ENCODE measurements at regions not wholly inside any gene's neighbourhood (a gene's known extent, or its start where the extent isn't known, plus 50 kb on each side); places are given as distances from the start of the nearest gene placed in this dataset.
A peak's percentile ranks its signal among the peaks of the same experiment; 100 is the strongest.
"Not testable (repeated sequence)": the region's sequence is repeated elsewhere in the genome, so short reads cannot be mapped to it uniquely, and the experiment has no call there.

- no peak for DNase-seq
Observed at GRCh38 chr15:93413745-93414144, 324.7 kb upstream of the RGMA start.

- DNase-seq, result no peak
Observed at GRCh38 chr15:93399121-93399520, 310.1 kb upstream of the RGMA start.

GRCh38 chr15:93389211-93389610 lies 300.2 kb upstream of the RGMA start:
- DNase-seq, result no peak

DNA sequence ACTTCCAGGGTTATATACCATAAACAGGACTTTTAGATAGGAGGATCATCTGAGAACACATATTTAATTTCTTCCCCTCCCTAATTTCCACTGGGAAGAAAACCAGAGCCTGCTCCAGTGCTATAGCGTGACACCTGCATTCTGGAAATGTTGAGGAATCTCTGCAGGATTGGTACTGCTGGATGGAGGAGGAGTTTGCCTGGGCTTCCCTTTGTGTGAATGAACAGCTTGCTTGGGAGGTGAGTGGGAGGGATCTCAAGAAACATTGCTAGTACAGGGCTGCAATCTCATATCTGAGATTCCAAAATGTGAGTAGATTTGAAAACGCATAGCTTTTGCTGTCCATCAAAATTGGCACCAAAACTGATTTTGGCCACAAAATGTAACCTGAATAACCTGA lies 295.9 kb upstream of the RGMA start:
- no peak for DNase-seq

GRCh38 chr15:93382200-93382820 lies 293.3 kb upstream of the RGMA start:
- no peak for DNase-seq

DNA sequence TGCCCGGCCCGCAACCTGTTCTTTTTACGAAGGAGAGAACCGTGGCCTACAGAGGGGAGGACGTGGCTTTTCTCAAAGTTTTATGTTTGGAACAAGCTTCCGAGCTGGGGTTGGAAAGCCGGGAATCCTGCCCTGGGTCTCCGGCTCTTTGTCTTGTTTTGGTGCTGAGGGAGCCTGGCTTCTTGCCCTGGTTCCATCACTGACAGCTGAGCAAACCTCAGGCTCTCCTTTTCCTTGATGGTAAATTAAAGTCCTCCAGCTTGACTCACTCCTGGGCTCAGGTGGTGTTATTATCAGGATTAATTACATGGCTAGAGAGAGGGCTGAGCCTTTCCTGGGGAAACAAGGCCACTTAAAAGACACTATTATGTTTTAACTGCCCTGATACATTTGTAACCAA lies 289.5 kb upstream of the RGMA start:
- DNase-seq, result no peak

DNA sequence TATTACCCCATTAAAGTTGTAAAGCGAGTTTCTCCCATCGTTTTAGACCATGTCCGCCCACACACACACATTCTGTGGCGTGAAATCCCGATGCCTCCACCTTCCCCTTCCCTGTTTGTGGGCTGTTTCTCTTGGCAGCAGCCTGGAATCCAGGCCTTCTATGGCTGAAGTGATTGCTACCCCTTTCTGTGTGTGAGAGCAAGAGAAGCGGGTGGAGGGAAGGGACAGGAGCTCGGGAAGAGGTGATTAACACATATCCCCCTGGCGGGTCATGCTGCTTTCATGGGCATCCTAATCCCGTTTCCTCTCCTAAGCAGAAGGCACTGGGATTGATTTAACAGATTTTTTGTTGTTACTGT lies 283.8 kb upstream of the RGMA start:
- DNase-seq, result no peak

- DNase-seq, result peak; percentile 72
Observed at GRCh38 chr15:93372208-93372864, 283.3 kb upstream of the RGMA start.

GRCh38 chr15:93366387-93367100 lies 277.5 kb upstream of the RGMA start:
- no peak for DNase-seq

GRCh38 chr15:93362821-93363220 lies 273.8 kb upstream of the RGMA start:
- DNase-seq, result peak; percentile 62

GRCh38 chr15:93362203-93362602 lies 273.2 kb upstream of the RGMA start:
- DNase-seq, result no peak

DNA sequence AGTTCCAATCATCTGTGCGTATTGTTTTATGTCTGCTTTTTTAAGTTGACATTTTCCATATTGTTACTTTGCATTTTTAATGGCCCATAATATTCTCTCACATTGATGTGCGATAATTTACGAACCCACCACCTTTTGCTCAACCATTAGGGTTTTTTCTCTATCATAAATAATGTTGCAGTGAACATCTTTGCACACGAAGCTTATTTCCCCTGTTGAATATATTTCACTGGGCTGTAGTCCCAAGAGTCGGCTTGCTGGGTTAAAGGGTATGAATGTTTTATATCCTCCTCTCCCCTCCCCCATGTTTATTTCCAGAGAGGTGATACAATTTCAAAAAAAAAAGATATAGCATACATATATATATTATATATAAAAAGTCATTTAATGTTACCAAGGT lies 272.7 kb upstream of the RGMA start:
- no peak for DNase-seq

DNA sequence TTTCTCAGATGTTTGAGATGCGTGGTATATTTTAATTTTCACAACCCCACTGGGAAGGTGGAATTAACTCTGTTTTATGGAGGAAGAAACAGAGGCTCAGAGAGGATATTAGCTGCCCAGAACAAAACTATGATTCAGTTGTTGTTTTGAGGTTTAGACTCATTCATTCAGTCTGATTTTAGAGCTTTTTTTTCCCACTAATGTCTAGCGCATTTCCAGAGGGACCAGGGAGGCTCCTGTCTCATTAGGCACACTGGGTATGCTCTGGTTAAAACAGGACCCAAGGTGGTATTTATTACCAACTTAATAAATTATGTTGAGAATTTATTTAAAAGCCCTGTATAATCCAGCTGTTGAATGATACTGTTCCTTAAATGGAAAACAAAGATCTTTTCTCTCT lies 272.0 kb upstream of the RGMA start:
- no peak for DNase-seq

GRCh38 chr15:93360318-93360717 lies 271.3 kb upstream of the RGMA start:
- DNase-seq, result no peak

- no peak for DNase-seq
Observed at GRCh38 chr15:93359425-93360131, 270.6 kb upstream of the RGMA start.

DNA sequence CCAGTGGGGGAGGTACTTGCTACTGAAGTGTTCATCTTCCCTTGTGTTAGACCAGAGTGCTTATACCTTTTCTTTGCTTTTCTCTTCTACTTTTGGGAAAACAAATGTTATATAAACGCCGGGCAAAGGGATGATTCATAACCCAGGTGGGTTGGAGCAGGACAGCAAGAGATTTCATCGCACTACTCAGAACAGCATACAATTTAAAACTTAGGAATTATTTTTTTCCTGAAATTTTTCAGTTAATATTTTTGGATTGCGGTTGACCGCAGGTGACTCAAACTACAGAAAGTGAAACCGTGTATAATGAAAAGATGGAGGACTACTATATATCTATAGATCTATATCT lies 270.0 kb upstream of the RGMA start:
- DNase-seq, result no peak

DNA sequence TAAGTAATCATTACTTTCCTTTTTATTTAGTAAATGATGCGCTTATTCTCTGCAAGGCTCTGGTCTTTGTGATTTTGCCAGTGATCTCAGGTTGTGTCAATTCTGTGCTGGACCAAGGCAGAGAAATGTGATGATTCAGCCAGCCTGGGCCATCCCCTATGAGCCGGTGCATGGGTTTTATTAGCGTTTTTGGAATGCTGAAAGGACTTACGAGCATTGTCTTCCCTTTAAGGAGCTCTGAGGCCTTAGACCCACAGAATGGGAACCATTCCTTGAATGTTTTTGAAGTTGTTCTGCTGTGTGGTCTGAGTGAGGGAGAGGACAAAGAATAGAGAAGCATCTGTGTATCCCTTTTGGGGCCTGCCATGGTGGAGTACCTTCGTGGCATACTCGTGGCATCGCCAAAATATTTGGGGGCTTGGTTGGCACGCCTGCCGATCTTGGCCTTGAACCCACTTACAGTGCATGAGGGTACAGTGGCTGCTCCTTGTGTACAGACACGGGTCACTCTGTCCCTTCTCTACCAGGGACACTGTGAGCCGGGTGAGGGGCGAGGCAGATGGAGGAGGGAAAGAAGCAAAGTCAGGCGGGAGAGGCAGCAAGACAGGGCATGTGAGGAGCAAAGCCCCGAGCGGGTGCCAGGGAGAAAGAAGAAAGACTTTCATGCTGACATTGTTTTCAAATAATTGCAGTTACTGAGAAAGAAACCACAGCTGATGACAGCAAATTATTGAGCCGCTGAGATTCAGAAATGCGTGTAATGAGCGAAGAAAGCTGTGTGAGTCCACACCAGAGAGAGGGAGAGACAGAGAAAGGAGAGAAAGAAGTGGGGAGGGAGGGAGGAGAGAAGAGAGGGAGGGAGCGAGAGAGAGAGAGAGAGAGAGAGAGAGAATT lies 269.4 kb upstream of the RGMA start:
- peak; percentile 60 for DNase-seq

GRCh38 chr15:93348711-93349545 lies 259.9 kb upstream of the RGMA start:
- DNase-seq, result no peak

GRCh38 chr15:93347986-93348385 lies 259.0 kb upstream of the RGMA start:
- no peak for DNase-seq

DNA sequence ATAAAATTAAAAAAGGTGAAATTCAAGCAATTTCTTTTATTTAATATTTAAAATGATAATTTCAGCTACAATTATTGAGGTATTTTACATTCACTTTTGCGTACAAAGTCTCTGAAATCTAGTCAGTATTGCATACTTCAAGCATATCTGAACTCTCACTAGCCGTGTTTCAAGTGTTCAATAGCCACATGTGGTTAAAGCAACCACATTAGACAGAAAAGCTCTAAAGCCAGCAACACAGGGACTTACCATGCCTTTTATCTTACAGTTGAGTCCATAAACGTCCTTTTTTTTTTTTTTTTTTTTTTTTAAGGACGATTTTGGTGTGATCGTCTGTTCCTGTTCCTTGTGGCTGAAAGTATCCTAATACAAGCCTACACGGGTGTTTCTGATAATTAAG lies 257.0 kb upstream of the RGMA start:
- DNase-seq, result no peak

GRCh38 chr15:93343402-93343801 lies 254.4 kb upstream of the RGMA start:
- DNase-seq, result not testable (repeated sequence)

- no peak for DNase-seq
Observed at GRCh38 chr15:93341164-93341563, 252.2 kb upstream of the RGMA start.
